Esophagus squamous epithelium (tissue), 4 donors: ENCODE measurements at regions not wholly inside any gene's neighbourhood (a gene's known extent, or its start where the extent isn't known, plus 50 kb on each side); places are given as distances from the start of the nearest gene placed in this dataset.

Experiments used
- POLR2A ChIP-seq, 4 donors: fragments of 450-650 bp; IDR thresholded peaks; one replicate each; pipeline ENCODE4 v1.6.1; 2017; ENCODE audit warnings: antibody characterized with exemption in 4 of 4, mild to moderate bottlenecking in 4 of 4, moderate library complexity in 3 of 4
- TF ChIP-seq, protein P1 (sequence below), 6 experiments: fragments of 450-650 bp in 4 of 6; fragments of 200-600 bp in 2 of 6; sonication (generic) in 2 of 6; IDR thresholded peaks; one replicate each; pipeline ENCODE4 v1.5.1; 2016 to 2019; ENCODE audit warnings: antibody characterized with exemption in 6 of 6, mild to moderate bottlenecking in 4 of 6, moderate library complexity in 4 of 6

DNA sequence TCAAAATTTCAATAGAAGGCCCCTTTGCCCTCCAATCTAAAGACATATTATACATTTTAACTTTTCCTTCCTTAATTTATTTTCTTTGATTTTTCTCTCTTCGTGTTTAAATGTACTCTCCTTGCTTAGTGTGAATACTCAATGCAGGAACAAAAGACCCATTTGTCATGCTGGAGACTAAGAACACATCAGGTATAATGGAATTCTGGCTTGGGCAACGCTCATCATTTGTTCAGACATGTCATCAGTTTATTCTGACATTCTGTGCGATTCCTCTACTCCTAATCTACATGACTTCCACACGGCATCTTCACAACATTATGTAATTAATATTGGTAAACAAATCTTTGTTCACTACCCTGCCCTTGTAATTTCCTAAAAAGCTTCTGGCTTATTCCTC, 136.6 kb upstream of the LRRN1 start:
- TF ChIP-seq POLR2A (IDR thresholded peaks at IDR 0.05), result no peak
- TF ChIP-seq, protein P1, sequence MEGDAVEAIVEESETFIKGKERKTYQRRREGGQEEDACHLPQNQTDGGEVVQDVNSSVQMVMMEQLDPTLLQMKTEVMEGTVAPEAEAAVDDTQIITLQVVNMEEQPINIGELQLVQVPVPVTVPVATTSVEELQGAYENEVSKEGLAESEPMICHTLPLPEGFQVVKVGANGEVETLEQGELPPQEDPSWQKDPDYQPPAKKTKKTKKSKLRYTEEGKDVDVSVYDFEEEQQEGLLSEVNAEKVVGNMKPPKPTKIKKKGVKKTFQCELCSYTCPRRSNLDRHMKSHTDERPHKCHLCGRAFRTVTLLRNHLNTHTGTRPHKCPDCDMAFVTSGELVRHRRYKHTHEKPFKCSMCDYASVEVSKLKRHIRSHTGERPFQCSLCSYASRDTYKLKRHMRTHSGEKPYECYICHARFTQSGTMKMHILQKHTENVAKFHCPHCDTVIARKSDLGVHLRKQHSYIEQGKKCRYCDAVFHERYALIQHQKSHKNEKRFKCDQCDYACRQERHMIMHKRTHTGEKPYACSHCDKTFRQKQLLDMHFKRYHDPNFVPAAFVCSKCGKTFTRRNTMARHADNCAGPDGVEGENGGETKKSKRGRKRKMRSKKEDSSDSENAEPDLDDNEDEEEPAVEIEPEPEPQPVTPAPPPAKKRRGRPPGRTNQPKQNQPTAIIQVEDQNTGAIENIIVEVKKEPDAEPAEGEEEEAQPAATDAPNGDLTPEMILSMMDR (IDR thresholded peaks at IDR 0.05), result no peak
